Posterior cingulate gyrus (tissue), 11 donors: ENCODE measurements at regions not wholly inside any gene's neighbourhood (a gene's known extent, or its start where the extent isn't known, plus 50 kb on each side); places are given as distances from the start of the nearest gene placed in this dataset.
"Not testable (repeated sequence)": the region's sequence is repeated elsewhere in the genome, so short reads cannot be mapped to it uniquely, and the experiment has no call there.

Source experiments
- DNase-seq, 10 donors: peaks; one replicate each; pipeline versions ENCODE4 v3.0.0 to v3.0.0-alpha.2; 2020 to 2021; ENCODE audit warnings: mixed read lengths in 3 of 10
- intact Hi-C: fragments of 100-400 bp; cut with DNase I; formaldehyde crosslinking; loops from one replicate; pipeline ENCODE4 v1.15.1; 2023

DNA sequence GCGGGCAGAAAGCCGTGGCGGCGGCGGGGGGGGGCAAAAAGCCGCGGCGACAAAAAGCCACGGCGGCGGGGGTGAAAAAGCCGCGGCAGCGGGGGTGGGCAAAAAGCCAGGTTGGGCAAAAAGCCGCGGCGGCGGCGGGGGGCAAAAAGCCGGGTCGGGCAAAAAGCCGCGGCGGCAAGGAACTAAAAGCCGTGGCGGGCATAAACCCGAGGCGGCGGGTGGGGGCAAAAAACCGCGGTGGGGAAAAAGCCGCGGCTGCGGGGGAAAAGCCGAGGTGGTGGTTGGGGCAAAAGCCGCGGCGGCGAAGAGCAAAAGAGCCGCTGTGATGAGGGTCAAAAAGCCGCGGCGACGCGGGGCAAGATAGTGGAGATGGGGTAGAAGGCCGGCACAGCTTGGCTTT, 1834.2 kb downstream of the FOXD4L5 start:
- intact Hi-C loops, result not testable (repeated sequence)
- peak in 5 of 10 donors; percentile 0 to 38 (median 5) for DNase-seq

GRCh38 chr9:63425123-63425522, 1859.9 kb downstream of the FOXD4L5 start:
- DNase-seq, intact Hi-C loops: not testable (repeated sequence)

GRCh38 chr9:63390897-63391296, 1894.1 kb downstream of the FOXD4L5 start:
- intact Hi-C loops, result not testable (repeated sequence)
- DNase-seq, result peak in 2 of 10 donors; percentile 14 to 16

DNA sequence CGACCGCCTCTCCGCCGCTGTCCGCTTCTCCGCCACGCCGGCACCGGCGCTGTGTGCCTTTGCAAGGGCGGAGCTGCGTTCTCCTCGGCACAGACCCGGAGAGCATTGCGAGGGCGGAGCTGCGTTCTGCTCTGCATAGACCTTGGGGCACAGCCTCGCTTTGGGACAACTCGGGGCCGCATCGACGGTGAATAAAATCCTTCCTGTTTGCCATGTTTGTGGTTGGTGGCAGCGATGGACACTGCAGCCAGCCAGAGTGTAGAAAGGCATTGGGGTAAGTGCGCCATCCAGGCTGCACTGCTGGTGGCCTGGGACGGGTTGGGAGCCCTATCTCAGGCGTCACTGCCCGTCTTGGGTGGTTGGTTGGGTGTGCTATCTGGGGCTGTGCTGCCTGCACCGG, 1899.5 kb downstream of the FOXD4L5 start:
- intact Hi-C loops, result not testable (repeated sequence)
- peak in 4 of 10 donors; percentile 9 to 30 (median 24) for DNase-seq

GRCh38 chr9:63379864-63380263, 1905.1 kb downstream of the FOXD4L5 start:
- intact Hi-C loops, result not testable (repeated sequence)
- peak in 5 of 10 donors; percentile 3 to 85 (median 63) for DNase-seq

DNA sequence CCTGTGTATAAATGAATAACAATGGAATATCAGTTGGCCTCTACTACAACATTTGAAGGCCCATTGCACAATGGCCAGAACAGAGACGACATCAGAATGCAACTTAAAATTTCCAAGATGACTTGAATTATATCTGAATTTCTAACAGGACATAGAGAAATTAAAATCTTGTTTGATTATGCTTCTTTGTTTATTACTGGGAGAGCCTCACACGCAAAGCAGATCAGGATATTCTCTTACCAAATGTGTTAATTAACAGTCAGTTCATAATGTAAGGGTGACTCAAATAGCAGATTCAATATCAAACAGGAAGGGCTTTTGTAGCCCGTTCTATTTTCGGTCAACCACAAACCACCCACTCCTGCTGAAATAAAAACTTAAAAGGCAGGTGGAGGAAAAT, 1930.8 kb downstream of the FOXD4L5 start:
- intact Hi-C loops, DNase-seq: not testable (repeated sequence)

- intact Hi-C loops, result not testable (repeated sequence)
Measured at GRCh38 chr9:63347347-63347746, 1937.7 kb downstream of the FOXD4L5 start.

DNA sequence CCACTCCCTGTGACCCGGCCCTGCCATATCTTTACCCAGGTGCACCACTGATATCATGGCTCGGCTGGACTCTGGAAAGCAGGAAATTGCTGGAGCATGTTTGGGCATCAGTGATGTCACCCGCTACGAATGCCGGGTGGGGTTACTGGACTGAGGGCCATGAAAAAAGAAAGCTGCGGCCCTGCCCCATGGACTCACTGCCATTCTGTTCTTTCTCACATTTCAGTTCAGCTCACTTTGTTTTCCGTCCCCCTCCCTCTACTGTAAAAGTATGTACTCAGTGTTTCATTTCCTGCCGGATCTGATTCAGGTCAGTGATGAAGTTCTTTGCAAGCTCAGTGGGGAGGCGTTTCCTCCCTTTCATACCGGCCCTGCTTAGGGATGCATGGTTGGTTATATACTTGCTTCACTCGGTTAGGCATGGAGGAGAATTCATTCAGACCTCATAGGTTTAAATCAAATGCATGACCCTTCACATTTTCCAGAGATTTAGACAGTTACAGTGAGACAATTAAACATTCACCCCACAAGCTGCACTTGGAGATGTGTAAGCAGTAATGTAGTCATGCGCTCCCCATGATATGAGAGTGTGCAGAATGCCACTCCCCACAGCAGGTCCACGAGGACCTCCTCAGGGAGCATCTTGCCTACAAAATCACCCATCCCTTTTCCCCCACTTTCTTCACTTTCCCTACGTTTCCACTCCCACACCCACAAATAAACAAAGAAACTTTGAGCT, 1938.5 kb downstream of the FOXD4L5 start:
- intact Hi-C loops, result not testable (repeated sequence)
- DNase-seq, result peak in 1 of 10 donors; percentile 54

More at GRCh38 chr9:63347347-63347746, 1937.7 kb downstream of the FOXD4L5 start:
- DNase-seq, result not testable (repeated sequence)

DNA sequence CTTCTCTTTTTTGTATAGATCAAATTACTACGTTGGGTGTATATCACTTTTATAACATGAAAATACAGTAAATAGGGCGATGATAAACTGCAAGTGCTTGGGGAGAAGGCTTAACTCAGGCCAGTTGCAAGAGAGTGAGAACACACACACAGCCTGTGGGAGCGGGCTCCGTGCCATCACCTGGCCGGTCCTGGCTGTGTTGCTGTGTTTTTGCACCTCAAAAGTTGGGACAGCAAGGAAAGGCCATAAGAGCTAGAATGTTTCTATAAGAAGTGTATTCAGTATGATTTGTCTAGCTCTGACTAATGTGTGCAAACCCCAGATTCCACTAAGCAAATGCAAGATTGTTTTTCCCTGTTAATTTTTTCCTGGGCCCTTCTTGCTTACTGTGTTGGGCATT, 1940.6 kb downstream of the FOXD4L5 start:
- intact Hi-C loops, DNase-seq: not testable (repeated sequence)

DNA sequence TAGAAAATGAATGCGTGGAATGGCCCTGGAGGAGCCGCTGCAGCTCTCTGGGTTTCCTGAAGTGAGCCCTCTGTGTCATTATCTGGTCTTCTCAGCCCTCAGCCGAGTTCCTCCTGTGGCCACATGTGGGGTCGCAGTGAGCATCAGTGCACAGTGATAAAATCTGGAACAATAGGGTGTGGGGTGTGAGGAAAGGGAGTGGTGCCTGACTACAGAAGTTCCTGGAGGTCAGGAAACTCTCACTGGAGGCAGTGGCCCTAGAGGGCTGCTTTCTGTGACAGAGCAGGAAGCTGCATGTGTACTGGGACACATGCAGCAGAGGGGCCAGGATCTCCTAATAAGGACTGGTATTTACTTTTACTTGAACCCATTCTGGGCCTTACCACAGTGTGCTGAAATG, 1942.5 kb downstream of the FOXD4L5 start:
- DNase-seq, intact Hi-C loops: not testable (repeated sequence)

DNA sequence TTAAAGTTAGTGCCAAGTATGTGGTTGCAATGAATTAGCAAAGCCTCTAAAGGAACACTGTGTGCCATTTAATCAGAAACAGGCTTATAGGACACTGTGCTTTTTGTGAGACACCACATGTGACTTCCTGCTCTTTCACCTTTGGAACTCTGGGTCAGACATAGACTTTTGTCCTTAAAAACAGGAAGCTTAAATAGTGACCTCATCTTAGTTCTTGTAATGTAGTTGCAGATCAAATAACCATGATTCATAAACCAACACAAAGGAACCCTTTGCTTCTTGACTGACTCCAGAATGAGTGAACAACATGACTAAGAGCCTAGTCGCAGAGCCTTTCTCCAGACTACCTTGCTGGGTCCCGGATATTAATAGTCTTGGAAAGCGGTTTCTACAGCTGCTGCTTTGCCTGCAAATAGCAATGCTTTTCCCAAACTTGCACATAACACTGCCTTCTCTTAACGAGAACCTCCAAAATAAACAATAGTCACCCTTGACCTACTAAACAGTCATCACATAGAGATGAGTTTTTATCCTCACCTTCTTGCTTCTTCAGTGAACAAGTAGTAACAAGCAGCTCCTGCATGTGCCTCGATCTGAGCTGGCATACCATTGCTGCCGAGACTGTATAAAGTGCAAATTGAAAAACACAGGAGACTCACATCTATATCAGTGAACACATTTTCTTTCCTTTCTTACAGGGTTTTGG, 1947.0 kb downstream of the FOXD4L5 start:
- peak in 1 of 10 donors; percentile 46 for DNase-seq
- intact Hi-C loops, result not testable (repeated sequence)

GRCh38 chr9:63335286-63335685, 1949.7 kb downstream of the FOXD4L5 start:
- DNase-seq, intact Hi-C loops: not testable (repeated sequence)

DNA sequence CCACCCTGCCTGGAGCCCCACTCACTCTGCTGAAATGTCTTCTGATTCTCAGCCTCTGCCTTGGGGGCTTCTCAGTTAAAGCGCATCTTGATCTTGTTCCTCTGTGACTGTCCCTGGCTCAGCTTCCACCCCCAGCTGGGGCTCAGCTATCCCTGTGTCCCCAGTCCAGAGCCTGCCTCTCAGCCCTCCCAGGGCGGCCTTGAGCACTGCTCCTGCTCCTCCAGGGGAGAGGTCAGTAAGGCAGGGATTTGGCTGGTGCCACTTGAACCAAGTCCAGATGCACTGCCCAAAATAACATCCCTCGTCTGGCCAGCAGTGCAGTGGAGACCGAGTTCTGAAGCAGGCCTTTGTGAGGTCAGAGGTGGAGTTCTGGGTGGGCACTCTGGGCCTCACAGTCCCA, 1950.8 kb downstream of the FOXD4L5 start:
- DNase-seq, result peak in 2 of 10 donors; percentile 65 to 80

DNA sequence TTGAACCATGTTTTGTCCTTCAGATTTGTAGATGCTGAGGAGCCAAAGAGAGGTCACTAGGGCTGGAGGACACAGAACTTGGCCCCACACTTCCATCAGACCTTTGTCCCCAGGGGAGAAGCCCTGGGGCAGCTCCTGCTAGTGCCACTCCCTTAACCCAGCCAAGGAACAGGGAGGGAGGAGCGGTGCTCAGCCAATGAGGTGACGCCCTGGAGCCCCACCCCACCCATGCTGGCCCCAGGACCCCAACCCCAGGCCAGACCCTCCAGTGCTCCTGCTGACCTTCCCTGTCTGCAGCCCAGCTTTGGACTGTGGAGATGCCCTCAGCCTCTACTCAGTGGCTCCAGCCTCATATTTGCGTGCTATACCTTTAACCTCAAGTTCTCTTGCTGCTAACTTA, 1951.9 kb downstream of the FOXD4L5 start:
- intact Hi-C loops, result not testable (repeated sequence)
- peak in 1 of 10 donors; percentile 35 for DNase-seq

More for the DNA sequence above, 1950.8 kb downstream of the FOXD4L5 start:
- intact Hi-C loops, result not testable (repeated sequence)

GRCh38 chr9:63328313-63328712, 1956.7 kb downstream of the FOXD4L5 start:
- DNase-seq, intact Hi-C loops: not testable (repeated sequence)

DNA sequence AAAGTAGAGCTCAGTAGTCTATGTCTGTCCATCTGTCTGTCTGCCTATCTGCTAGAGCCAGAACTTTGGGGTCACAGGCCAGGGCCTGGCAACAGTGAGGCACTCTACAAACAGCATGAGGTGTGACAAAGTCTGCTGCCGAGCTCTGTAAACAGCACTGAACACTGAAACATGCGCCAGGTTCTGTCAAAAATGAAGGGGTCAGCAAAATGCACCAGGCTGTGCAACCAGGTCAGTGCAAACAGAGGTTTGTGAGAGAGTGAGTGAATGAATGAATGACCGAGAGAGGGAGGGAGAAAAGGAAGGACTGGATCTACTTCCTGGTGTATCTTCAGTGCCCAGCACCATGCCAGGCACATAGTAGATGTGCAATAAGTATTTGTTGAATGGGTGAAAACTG, 1957.8 kb downstream of the FOXD4L5 start:
- DNase-seq, intact Hi-C loops: not testable (repeated sequence)

- DNase-seq, result peak in 1 of 10 donors; percentile 49
- intact Hi-C loops, result not testable (repeated sequence)
Measured at GRCh38 chr9:63326665-63327064, 1958.3 kb downstream of the FOXD4L5 start.

GRCh38 chr9:63325696-63326095, 1959.3 kb downstream of the FOXD4L5 start:
- peak in 1 of 10 donors; percentile 43 for DNase-seq
- intact Hi-C loops, result not testable (repeated sequence)

DNA sequence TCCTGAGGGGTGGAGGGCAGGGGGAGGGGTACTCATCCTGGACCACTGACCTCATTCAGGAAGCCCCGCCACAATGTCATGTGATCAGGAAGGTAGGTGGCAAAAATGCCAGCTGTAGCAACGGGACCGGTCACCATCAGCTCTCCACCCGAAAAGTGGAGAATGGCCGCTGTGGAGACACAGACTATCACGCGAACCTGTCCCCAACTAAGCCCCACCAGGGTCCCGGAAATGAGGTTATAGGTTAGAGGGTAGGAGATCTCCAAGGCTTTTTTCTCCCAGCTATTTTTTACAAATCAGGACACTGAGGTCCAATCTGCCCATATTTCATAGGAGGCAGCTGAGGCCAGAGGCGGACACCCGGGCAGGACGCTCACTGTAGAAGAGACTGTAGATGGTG, 1966.9 kb downstream of the FOXD4L5 start:
- DNase-seq, result peak in 1 of 10 donors; percentile 48

GRCh38 chr9:63315387-63315786, 1969.6 kb downstream of the FOXD4L5 start:
- DNase-seq, result peak in 2 of 10 donors; percentile 66 to 71

More for the DNA sequence above, 1966.9 kb downstream of the FOXD4L5 start:
- intact Hi-C loops, result not testable (repeated sequence)

GRCh38 chr9:63296848-63297247, 1988.2 kb downstream of the FOXD4L5 start:
- DNase-seq, result peak in 3 of 10 donors; percentile 22 to 42 (median 35)
- intact Hi-C loops, result not testable (repeated sequence)

More at GRCh38 chr9:63315387-63315786, 1969.6 kb downstream of the FOXD4L5 start:
- intact Hi-C loops, result not testable (repeated sequence)
